H1 (cell line): ENCODE measurements at regions not wholly inside any gene's neighbourhood (a gene's known extent, or its start where the extent isn't known, plus 50 kb on each side); places are given as distances from the start of the nearest gene placed in this dataset.
A peak's percentile ranks its signal among the peaks of the same experiment; 100 is the strongest.

Experiments used
- CTCF ChIA-PET: fragments of 300-600 bp; sonication (Branson Sonifier 250); formaldehyde crosslinking; loops from one replicate; lab custom pipeline; 2021; ENCODE audit not compliant: partially characterized antibody; lab: Charles Lee
- POLR2A ChIA-PET: fragments of 300-600 bp; sonication (Branson Sonifier 250); formaldehyde crosslinking; loops from one replicate; lab custom pipeline; 2021; ENCODE audit warnings: inconsistent platforms; ENCODE audit not compliant: partially characterized antibody; lab: Charles Lee
- DNase-seq, 2 experiments: peaks; one replicate each; pipeline versions ENCODE4 v3.0.0 to v3.0.0-alpha.2; 2010 to 2022; ENCODE audit warnings: low spot score in 2 of 2, low read depth in 1 of 2, mixed read lengths in 1 of 2
- FAIRE-seq: peaks from 2 replicates; lab custom pipeline; 2011; peaks lifted over from hg19 to GRCh38; lab: Jason Lieb, UNC
- H2AFZ ChIP-seq: 2 replicates; pipeline ENCODE4 v1.8.1; 2012; ENCODE audit warnings: low read length, inconsistent platforms
- H2AK5ac ChIP-seq: 2 replicates; pipeline ENCODE4 v1.6.1; 2013; ENCODE audit warnings: low read depth, low read length
- H2BK120ac ChIP-seq: replicated peaks from 2 replicates; pipeline ENCODE3; 2013; ENCODE audit warnings: low read depth, low read length, inconsistent platforms
- H2BK12ac ChIP-seq: 2 replicates; pipeline ENCODE4 v1.6.1; 2013; ENCODE audit warnings: low read depth, low read length
- H2BK15ac ChIP-seq: 2 replicates; pipeline ENCODE4 v1.6.1; 2013; ENCODE audit warnings: low read length
- H2BK20ac ChIP-seq: 2 replicates; pipeline ENCODE4 v1.6.1; 2013; ENCODE audit warnings: low read length
- H2BK5ac ChIP-seq: 2 replicates; pipeline ENCODE4 v1.6.1; 2013; ENCODE audit warnings: low read depth, low read length
- H3K14ac ChIP-seq: 2 replicates; pipeline ENCODE4 v1.6.1; 2013; ENCODE audit warnings: inconsistent platforms; ENCODE audit not compliant: insufficient read length
- H3K18ac ChIP-seq: 2 replicates; pipeline ENCODE4 v1.6.1; 2013; ENCODE audit warnings: low read length; ENCODE audit errors: extremely low read depth
- H3K23ac ChIP-seq: 2 replicates; pipeline ENCODE4 v1.6.1; 2013; ENCODE audit warnings: inconsistent platforms; ENCODE audit not compliant: insufficient read length
- H3K23me2 ChIP-seq: 2 replicates; pipeline ENCODE4 v1.6.1; 2013; ENCODE audit warnings: low read depth, low read length
- H3K27ac ChIP-seq: 2 replicates; pipeline ENCODE4 v1.6.1; 2011; ENCODE audit warnings: low read depth, low read length, inconsistent platforms
- H3K27me3 ChIP-seq, 4 experiments: replicated peaks in 1 of 4; 1 replicate in 1 of 4; 2 replicates in 3 of 4; pipeline versions ENCODE4 v1.6.1 to v1.8.1; 2011 to 2013; ENCODE audit warnings: low read length in 3 of 4, mild to moderate bottlenecking in 3 of 4, inconsistent platforms in 2 of 4, mixed read lengths in 2 of 4, moderate library complexity in 1 of 4; ENCODE audit not compliant: control insufficient read depth in 3 of 4, insufficient read depth in 3 of 4; ENCODE audit errors: extremely low read depth in 1 of 4
- H3K36me3 ChIP-seq, 4 experiments: 2 replicates each; pipeline versions ENCODE4 v1.6.1 to v1.8.1; 2011 to 2013; ENCODE audit warnings: mild to moderate bottlenecking in 4 of 4, low read length in 3 of 4, moderate library complexity in 2 of 4, control low read depth in 1 of 4, inconsistent platforms in 1 of 4; ENCODE audit not compliant: insufficient read depth in 4 of 4, control insufficient read depth in 2 of 4
- H3K4ac ChIP-seq: replicated peaks from 2 replicates; pipeline ENCODE3; 2013; ENCODE audit warnings: low read length, low read depth, mixed read lengths, inconsistent platforms; ENCODE audit not compliant: insufficient read length
- H3K4me1 ChIP-seq, 4 experiments: replicated peaks in 1 of 4; 1 replicate in 1 of 4; 2 replicates in 3 of 4; pipeline versions ENCODE4 v1.6.1 to v1.8.1; 2011 to 2013; ENCODE audit warnings: low read length in 3 of 4, inconsistent platforms in 2 of 4, mixed read lengths in 1 of 4; ENCODE audit not compliant: insufficient read depth in 4 of 4, control insufficient read depth in 3 of 4
- H3K4me2 ChIP-seq, 2 experiments: 2 replicates each; pipeline versions ENCODE4 v1.6.1 to v1.8.1; 2011 to 2013; ENCODE audit warnings: low read depth in 2 of 2, low read length in 2 of 2, control low read depth in 1 of 2, inconsistent platforms in 1 of 2, mild to moderate bottlenecking in 1 of 2; ENCODE audit not compliant: insufficient read depth in 1 of 2
- H3K4me3 ChIP-seq, 4 experiments: fragments of 200-600, 300-600 bp in 1 of 4; sonication (generic), shearing (Covaris generic), sonication (Bioruptor Twin) in 1 of 4; 2 replicates each; pipeline versions ENCODE4 v1.5.1 to v1.8.1; 2011 to 2016; ENCODE audit warnings: low read length in 4 of 4, low read depth in 3 of 4, control low read depth in 2 of 4, inconsistent platforms in 2 of 4, mild to moderate bottlenecking in 2 of 4, mixed read lengths in 1 of 4, moderate library complexity in 1 of 4; ENCODE audit not compliant: insufficient read depth in 2 of 4; ENCODE audit errors: extremely low read depth in 1 of 4
- H3K56ac ChIP-seq: replicated peaks from 2 replicates; pipeline ENCODE3; 2013; ENCODE audit warnings: low read depth, mild to moderate bottlenecking, mixed read lengths, low read length, inconsistent platforms; ENCODE audit not compliant: insufficient read length
- H3K79me1 ChIP-seq: 2 replicates; pipeline ENCODE4 v1.6.1; 2013; ENCODE audit warnings: low read depth, low read length, control low read depth
- H3K79me2 ChIP-seq, 2 experiments: 2 replicates each; pipeline versions ENCODE4 v1.6.1 to v1.8.1; 2012 to 2013; ENCODE audit warnings: low read length in 2 of 2, mild to moderate bottlenecking in 2 of 2, inconsistent platforms in 1 of 2; ENCODE audit not compliant: insufficient read depth in 2 of 2, control insufficient read depth in 1 of 2
- H3K9ac ChIP-seq, 4 experiments: replicated peaks in 1 of 4; 1 replicate in 1 of 4; 2 replicates in 3 of 4; pipeline versions ENCODE4 v1.6.1 to v1.8.1; 2011 to 2013; ENCODE audit warnings: low read depth in 3 of 4, low read length in 3 of 4, control low read depth in 2 of 4, mild to moderate bottlenecking in 2 of 4, moderate library complexity in 2 of 4, inconsistent platforms in 1 of 4; ENCODE audit errors: extremely low read depth in 1 of 4
- H3K9me3 ChIP-seq, 2 experiments: 2 replicates each; pipeline versions ENCODE4 v1.6.1 to v1.8.1; 2012 to 2013; ENCODE audit warnings: mild to moderate bottlenecking in 2 of 2, moderate library complexity in 2 of 2, control low read depth in 1 of 2, inconsistent platforms in 1 of 2, low read depth in 1 of 2, low read length in 1 of 2, mixed read lengths in 1 of 2; ENCODE audit not compliant: insufficient read depth in 2 of 2
- H4K20me1 ChIP-seq, 2 experiments: replicated peaks in 1 of 2; 2 replicates each; pipeline versions ENCODE3 to v1.8.1; 2011 to 2013; ENCODE audit warnings: inconsistent platforms in 2 of 2, low read length in 2 of 2, mild to moderate bottlenecking in 1 of 2; ENCODE audit not compliant: insufficient read depth in 2 of 2, control insufficient read depth in 1 of 2
- H4K5ac ChIP-seq: 2 replicates; pipeline ENCODE4 v1.6.1; 2013; ENCODE audit warnings: low read length, low read depth, mixed read lengths, inconsistent platforms; ENCODE audit not compliant: insufficient read length
- H4K8ac ChIP-seq: 2 replicates; pipeline ENCODE4 v1.8.0; 2013; ENCODE audit warnings: mild to moderate bottlenecking, moderate library complexity, low read length, inconsistent platforms; ENCODE audit not compliant: insufficient read depth; ENCODE audit errors: extremely low read depth
- H4K91ac ChIP-seq: replicated peaks from 2 replicates; pipeline ENCODE3; 2013; ENCODE audit warnings: low read length, mixed read lengths, inconsistent platforms; ENCODE audit not compliant: insufficient read length
- ASH2L ChIP-seq: fragments of 200-600, 300-600 bp; sonication (generic); IDR thresholded peaks from one replicate; pipeline ENCODE4 v1.7.1; 2017; ENCODE audit warnings: low read length
- BACH1 ChIP-seq: IDR thresholded peaks from 2 replicates; pipeline ENCODE4 v1.6.1; 2012; ENCODE audit warnings: low read length, improper control_type of control experiment
- CBX8 ChIP-seq: fragments of 300-800, 300-1000 bp; sonication (generic); IDR thresholded peaks from 2 replicates; pipeline ENCODE4 v1.7.1; 2016; ENCODE audit warnings: low read depth, low read length, borderline replicate concordance
- CHD1 ChIP-seq: IDR thresholded peaks from 2 replicates; pipeline ENCODE4 v1.6.1; 2012; ENCODE audit warnings: low read depth, low read length, improper control_type of control experiment
- CTBP2 ChIP-seq: IDR thresholded peaks from 2 replicates; pipeline ENCODE4 v1.7.0; 2011; ENCODE audit warnings: borderline replicate concordance, mild to moderate bottlenecking, moderate library complexity, mixed read lengths, low read length; ENCODE audit not compliant: insufficient read depth, insufficient read length
- EZH2 ChIP-seq: fragments of 200-600 bp; sonication (generic); IDR thresholded peaks from 2 replicates; pipeline ENCODE4 v1.7.1; 2012; ENCODE audit warnings: low read depth, mild to moderate bottlenecking, moderate library complexity, low read length, inconsistent platforms; ENCODE audit not compliant: severe bottlenecking
- GABPA ChIP-seq: IDR thresholded peaks from 2 replicates; pipeline ENCODE4 v1.6.1; 2011; ENCODE audit warnings: mild to moderate bottlenecking, low read length, moderate library complexity, borderline replicate concordance; ENCODE audit not compliant: insufficient read depth
- HDAC2 ChIP-seq, 2 experiments: fragments of 300-600 bp in 1 of 2; sonication (generic) in 1 of 2; IDR thresholded peaks; 2 replicates each; pipeline ENCODE4 v1.6.1; 2011 to 2012; ENCODE audit warnings: low read depth in 2 of 2, low read length in 2 of 2, mild to moderate bottlenecking in 2 of 2, moderate library complexity in 2 of 2, borderline replicate concordance in 1 of 2, inconsistent platforms in 1 of 2
- JUND ChIP-seq: IDR thresholded peaks from 2 replicates; pipeline ENCODE4 v1.6.1; 2011; ENCODE audit warnings: mild to moderate bottlenecking, improper control_type of control experiment, low read length
- KDM1A ChIP-seq: fragments of 200-600, 300-600 bp; sonication (generic); IDR thresholded peaks from 2 replicates; pipeline ENCODE4 v1.7.1; 2016; ENCODE audit warnings: mild to moderate bottlenecking, low read length, borderline replicate concordance
- KDM4A ChIP-seq: IDR thresholded peaks from one replicate; pipeline ENCODE4 v1.7.1; 2012; ENCODE audit warnings: low read depth, mild to moderate bottlenecking, moderate library complexity, low read length, inconsistent platforms; ENCODE audit not compliant: severe bottlenecking
- SP2 ChIP-seq: IDR thresholded peaks from 2 replicates; pipeline ENCODE4 v1.6.1; 2012; ENCODE audit warnings: mild to moderate bottlenecking, low read length, inconsistent platforms
- SUZ12 ChIP-seq: fragments of 200-600 bp; sonication (generic); IDR thresholded peaks from 2 replicates; pipeline ENCODE4 v1.6.1; 2012; ENCODE audit warnings: mild to moderate bottlenecking, inconsistent platforms, low read length, moderate library complexity, mixed read lengths
- WGBS, 2 experiments: shearing (Covaris generic) in 1 of 2; methylation state at CpG; one replicate each; pipeline versions ENCODE4 v1.1.6 to v1.1.7; 2013 to 2015; ENCODE audit warnings: low lambda C conversion rate in 2 of 2, mixed read lengths in 2 of 2, inconsistent platforms in 1 of 2, low coverage in 1 of 2, missing lambda C conversion rate in 1 of 2; ENCODE audit not compliant: insufficient replicate concordance in 2 of 2, insufficient coverage in 1 of 2, insufficient read length in 1 of 2; ENCODE audit errors: extremely low coverage in 1 of 2, missing lambda C conversion rate in 1 of 2; 5-methylcytosine and 5-hydroxymethylcytosine counted together

DNA sequence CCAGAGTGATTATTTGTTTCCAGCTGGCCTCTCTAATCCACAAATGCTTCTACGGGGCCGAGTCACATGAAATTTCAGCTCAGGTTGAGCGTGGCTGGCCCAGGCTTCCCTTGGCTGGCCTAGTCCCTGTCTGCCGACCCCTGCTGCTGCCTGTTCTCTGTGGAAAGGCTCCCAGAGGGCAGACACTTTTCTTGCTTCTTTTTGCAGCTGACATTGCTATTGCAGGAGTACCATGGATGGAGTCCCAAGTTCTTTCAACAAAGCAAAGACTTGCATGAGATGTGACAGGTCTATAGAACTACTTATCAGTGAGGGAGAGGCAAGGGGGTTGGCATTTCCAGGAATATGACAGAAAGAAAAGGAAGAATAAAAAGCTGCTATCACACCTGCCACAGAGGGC, 287.4 kb upstream of the ARRDC3 start:
- Histone ChIP-seq H2AFZ (no peak overlapping the region), H3K79me1 (no peaks in the 10 kb centered on the region), H3K4me3 (no peak overlapping the region), H2BK5ac (no peak overlapping the region), H3K27me3 (no peaks in the 10 kb centered on the region), H3K23ac (no peak overlapping the region), H3K18ac (no peak overlapping the region), H3K4me1 (no peaks in the 10 kb centered on the region), H3K14ac (no peak overlapping the region), H3K79me2 (no peaks in the 10 kb centered on the region), H4K5ac (no peak overlapping the region), H3K4ac (no peak overlapping the region), H3K27ac (no peak overlapping the region), H3K56ac (no peak overlapping the region), H4K8ac (no peak overlapping the region), H3K9me3 (no peaks in the 10 kb centered on the region), H2BK120ac (no peak overlapping the region), H3K23me2 (no peaks in the 10 kb centered on the region), H3K36me3 (no peaks in the 10 kb centered on the region), H2AK5ac (no peak overlapping the region), H3K4me2 (no peak overlapping the region), H3K9ac (no peak overlapping the region), H2BK12ac (no peak overlapping the region), H2BK15ac (no peak overlapping the region), H4K20me1 (no peaks in the 10 kb centered on the region), H2BK20ac (no peak overlapping the region), H4K91ac (no peak overlapping the region)
- ChIA-PET POLR2A (no interaction called here), CTCF (interaction anchor here (0.6 kb wide), 1 partner anchor 156 kb away, joined by 3 read pairs; no protein-coding TSS in a partner anchor)
- 74% methylated on average over 4 of the region's 4 CpGs; no CpG with 5 or more reads in 1 of the 2 experiments for WGBS, 2 experiments
- TF ChIP-seq GABPA: no peak
- no peak for TF ChIP-seq BACH1
- no peak for TF ChIP-seq JUND
- TF ChIP-seq CTBP2: no peak
- TF ChIP-seq SP2: no peak
- no peak for TF ChIP-seq EZH2
- no peak for TF ChIP-seq KDM4A
- TF ChIP-seq KDM1A: no peak
- TF ChIP-seq HDAC2 (IDR thresholded peaks at IDR 0.05; ENCODE audit: borderline replicate concordance in 1 of 2, low read depth in 2 of 2, low read length in 2 of 2): no peak
- TF ChIP-seq SUZ12: no peak
- no peak for TF ChIP-seq CHD1
- no peak for TF ChIP-seq ASH2L
- no peak for TF ChIP-seq CBX8
- DNase-seq (peak; percentile 10 to 50), FAIRE-seq (no peak)
